ENCODE measurements at regions not wholly inside any gene's neighbourhood (a gene's known extent, or its start where the extent isn't known, plus 50 kb on each side); places are given as distances from the start of the nearest gene placed in this dataset.
A peak's percentile ranks its signal among the peaks of the same experiment; 100 is the strongest.

GRCh38 chr4:121277194-121278105, 103.4 kb downstream of the QRFPR start:
- DNase-seq (ENCODE audit: low spot score) (peak; percentile 7), FAIRE-seq (no peak)

- no peak for FAIRE-seq
Observed at GRCh38 chr4:121273191-121273590, 107.6 kb downstream of the QRFPR start.

GRCh38 chr4:121272526-121272925, 108.3 kb downstream of the QRFPR start:
- FAIRE-seq = no peak

More at GRCh38 chr4:121273191-121273590, 107.6 kb downstream of the QRFPR start:
- no peak for DNase-seq (ENCODE audit: low spot score)

GRCh38 chr4:121270389-121270788, 106.3 kb upstream of the TNIP3 start:
- FAIRE-seq = peak; percentile 44
- no peak for DNase-seq (ENCODE audit: low spot score)

More at GRCh38 chr4:121272526-121272925, 108.3 kb downstream of the QRFPR start:
- DNase-seq (ENCODE audit: low spot score) = peak; percentile 67

GRCh38 chr4:121269001-121269400, 104.9 kb upstream of the TNIP3 start:
- DNase-seq (ENCODE audit: low spot score) (no peak), FAIRE-seq (no peak)

- no peak for FAIRE-seq
- DNase-seq (ENCODE audit: low spot score) = no peak
Observed at GRCh38 chr4:121266982-121267381, 102.9 kb upstream of the TNIP3 start.

- DNase-seq (ENCODE audit: low spot score) (no peak), FAIRE-seq (no peak)
Observed at GRCh38 chr4:121256887-121257466, 92.9 kb upstream of the TNIP3 start.

GRCh38 chr4:121255986-121256750, 92.0 kb upstream of the TNIP3 start:
- FAIRE-seq (peak; percentile 45), DNase-seq (ENCODE audit: low spot score) (peak; percentile 37)

GRCh38 chr4:121253961-121254360, 89.8 kb upstream of the TNIP3 start:
- FAIRE-seq (no peak), DNase-seq (ENCODE audit: low spot score) (no peak)

- FAIRE-seq (no peak), DNase-seq (ENCODE audit: low spot score) (peak; percentile 18)
Observed at GRCh38 chr4:121252224-121252806, 88.2 kb upstream of the TNIP3 start.

GRCh38 chr4:121248747-121249146, 84.6 kb upstream of the TNIP3 start:
- DNase-seq (ENCODE audit: low spot score) (no peak), FAIRE-seq (no peak)

- DNase-seq (ENCODE audit: low spot score) = no peak
- no peak for FAIRE-seq
Observed at GRCh38 chr4:121246698-121247097, 82.6 kb upstream of the TNIP3 start.

GRCh38 chr4:121243485-121243884, 79.4 kb upstream of the TNIP3 start:
- no peak for FAIRE-seq
- no peak for DNase-seq (ENCODE audit: low spot score)

GRCh38 chr4:121242188-121242750, 78.1 kb upstream of the TNIP3 start:
- DNase-seq (ENCODE audit: low spot score) (no peak), FAIRE-seq (no peak)

- FAIRE-seq (no peak), DNase-seq (ENCODE audit: low spot score) (no peak)
Observed at GRCh38 chr4:121239951-121240350, 75.8 kb upstream of the TNIP3 start.

- FAIRE-seq = no peak
- no peak for DNase-seq (ENCODE audit: low spot score)
Observed at GRCh38 chr4:121238461-121238860, 74.3 kb upstream of the TNIP3 start.

GRCh38 chr4:121237069-121237399, 72.9 kb upstream of the TNIP3 start:
- no peak for FAIRE-seq

GRCh38 chr4:121236353-121237068, 72.4 kb upstream of the TNIP3 start:
- FAIRE-seq = no peak

More at GRCh38 chr4:121237069-121237399, 72.9 kb upstream of the TNIP3 start:
- DNase-seq (ENCODE audit: low spot score) = no peak

GRCh38 chr4:121233982-121234381, 69.9 kb upstream of the TNIP3 start:
- FAIRE-seq (no peak), DNase-seq (ENCODE audit: low spot score) (no peak)

More at GRCh38 chr4:121236353-121237068, 72.4 kb upstream of the TNIP3 start:
- DNase-seq (ENCODE audit: low spot score) = no peak

- DNase-seq (ENCODE audit: low spot score) (no peak), FAIRE-seq (no peak)
Observed at GRCh38 chr4:121229993-121230392, 65.9 kb upstream of the TNIP3 start.

GRCh38 chr4:121228848-121229247, 64.7 kb upstream of the TNIP3 start:
- FAIRE-seq = no peak
- DNase-seq (ENCODE audit: low spot score) = no peak

Measured in RCC 7860 (cell line).